DMS 273 (cell line): ENCODE measurements at regions not wholly inside any gene's neighbourhood (a gene's known extent, or its start where the extent isn't known, plus 50 kb on each side); places are given as distances from the start of the nearest gene placed in this dataset.

ENCODE experiments used
- DNase-seq: peaks from one replicate; lab custom pipeline; 2025; ENCODE audit not compliant: unreplicated experiment; lab: John Stamatoyannopoulos, UW

GRCh38 chr14:73800970-73801515 lies 50.6 kb upstream of the PTGR2 start:
- DNase-seq: no peak

- DNase-seq: no peak
Observed at GRCh38 chr14:73797543-73798265, 53.9 kb upstream of the PTGR2 start.

GRCh38 chr14:73796893-73797542 lies 54.6 kb upstream of the PTGR2 start:
- DNase-seq: no peak

GRCh38 chr14:73796415-73796814 lies 55.2 kb upstream of the PTGR2 start:
- DNase-seq: no peak

GRCh38 chr14:73795974-73796373 lies 55.7 kb upstream of the PTGR2 start:
- no peak for DNase-seq

- no peak for DNase-seq
Observed at GRCh38 chr14:73795466-73795865, 56.2 kb upstream of the PTGR2 start.

- DNase-seq: no peak
Observed at GRCh38 chr14:73794146-73794545, 57.5 kb upstream of the PTGR2 start.

- DNase-seq: no peak
Observed at GRCh38 chr14:73792481-73792880, 59.1 kb upstream of the PTGR2 start.

- no peak for DNase-seq
Observed at GRCh38 chr14:73789989-73790581, 61.5 kb upstream of the PTGR2 start.

GRCh38 chr14:73788701-73789551 lies 62.7 kb upstream of the PTGR2 start:
- no peak for DNase-seq

GRCh38 chr14:73788317-73788598 lies 63.4 kb upstream of the PTGR2 start:
- no peak for DNase-seq

- DNase-seq: no peak
Observed at GRCh38 chr14:73787486-73788316, 63.9 kb upstream of the PTGR2 start.

- DNase-seq: peak; percentile 76
Observed at GRCh38 chr14:73786636-73787485, 64.8 kb upstream of the PTGR2 start.

- peak; percentile 73 for DNase-seq
Observed at GRCh38 chr14:73785834-73786635, 65.6 kb upstream of the PTGR2 start.

GRCh38 chr14:73785336-73785833 lies 66.2 kb upstream of the PTGR2 start:
- DNase-seq: peak; percentile 73

GRCh38 chr14:73784988-73785313 lies 66.7 kb upstream of the PTGR2 start:
- no peak for DNase-seq

GRCh38 chr14:73784181-73784987 lies 67.2 kb upstream of the PTGR2 start:
- no peak for DNase-seq
